ENCODE measurements at regions not wholly inside any gene's neighbourhood (a gene's known extent, or its start where the extent isn't known, plus 50 kb on each side); places are given as distances from the start of the nearest gene placed in this dataset.
"Not testable (repeated sequence)": the region's sequence is repeated elsewhere in the genome, so short reads cannot be mapped to it uniquely, and the experiment has no call there.

DNA sequence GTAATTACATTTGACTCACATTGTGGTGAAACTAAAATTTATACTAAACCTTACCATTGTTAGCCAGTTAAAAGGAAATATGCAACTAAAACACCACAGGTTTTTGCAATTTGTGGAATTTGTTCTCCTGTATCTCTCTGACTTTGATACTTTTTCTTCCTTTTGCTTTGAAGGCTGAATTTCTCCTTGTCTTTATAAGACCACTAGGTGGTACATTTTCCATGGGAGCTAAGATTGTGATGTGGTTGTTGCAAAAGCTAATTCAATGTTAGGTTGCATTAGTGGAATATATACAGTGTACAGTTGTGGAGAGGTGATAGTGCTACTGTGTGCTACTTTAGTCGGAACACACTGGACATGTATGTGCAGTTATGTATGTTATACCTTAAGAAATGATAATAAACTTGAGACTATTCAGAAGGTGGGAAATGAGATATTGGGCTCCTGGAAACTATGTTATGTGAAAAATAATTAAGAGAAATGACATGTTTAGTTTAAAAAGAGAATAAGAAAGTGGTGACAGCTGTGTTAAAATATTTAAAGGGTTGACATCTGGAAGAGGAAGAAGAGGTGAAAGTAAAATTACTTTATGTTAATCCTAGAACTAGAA is 70.3 kb downstream of the ARL9 start:
- DNase-seq (ENCODE audit: extremely low read depth, low read depth, low spot score), result peak; percentile 10

DNA sequence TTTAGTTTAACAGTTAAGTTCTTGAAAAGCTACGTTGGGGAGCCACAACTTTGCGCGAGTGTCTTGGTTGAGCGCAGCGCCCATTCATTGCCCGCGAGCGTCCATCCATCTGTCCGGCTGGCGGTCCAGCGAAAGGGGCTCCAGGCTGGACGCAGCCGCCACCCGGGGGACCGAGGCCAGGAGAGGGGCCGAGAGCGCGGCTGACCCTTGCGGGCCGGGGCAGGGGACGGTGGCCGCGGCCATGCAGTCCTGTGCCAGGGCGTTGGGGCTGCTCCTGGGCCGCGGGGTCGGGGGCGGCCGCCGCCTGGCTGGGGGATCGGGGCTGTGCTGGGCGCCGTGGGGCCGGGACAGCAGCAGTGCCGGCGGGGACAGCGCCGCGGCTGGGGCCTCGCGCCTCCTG is 86.8 kb downstream of the ARL9 start:
- DNase-seq (ENCODE audit: extremely low read depth, low read depth, low spot score), result not testable (repeated sequence)

Measured in glomerular endothelial cell (primary cell).